Upper lobe of left lung (tissue), 6 donors: ENCODE measurements at regions not wholly inside any gene's neighbourhood (a gene's known extent, or its start where the extent isn't known, plus 50 kb on each side); places are given as distances from the start of the nearest gene placed in this dataset.

Source experiments
- ATAC-seq, 2 donors: fragments of 200-7000 bp; cut with Tn5 transposase; one replicate each; pipeline ENCODE4 v1.9.1; 2022; ENCODE audit warnings: mild to moderate bottlenecking in 2 of 2, moderate library complexity in 2 of 2; ENCODE audit not compliant: low FRiP score in 2 of 2
- DNase-seq, 2 donors: peaks; one replicate each; pipeline ENCODE4 v3.0.0-alpha.2; 2019 to 2020
- H3K27ac ChIP-seq, 4 donors: fragments of 200-600 bp; sonication (generic); one replicate each; pipeline ENCODE4 v1.5.1; 2016 to 2019
- H3K27me3 ChIP-seq, 4 donors: fragments of 200-600 bp; sonication (generic); one replicate each; pipeline ENCODE4 v1.5.1; 2017 to 2019
- H3K36me3 ChIP-seq, 4 donors: fragments of 200-600 bp; sonication (generic); one replicate each; pipeline ENCODE4 v1.5.1; 2016 to 2019
- H3K4me1 ChIP-seq, 4 donors: fragments of 200-600 bp; sonication (generic); one replicate each; pipeline ENCODE4 v1.5.1; 2018 to 2019
- H3K4me3 ChIP-seq, 4 donors: fragments of 200-600 bp; sonication (generic); one replicate each; pipeline ENCODE4 v1.5.1; 2017 to 2019; ENCODE audit warnings: mild to moderate bottlenecking in 2 of 4, moderate library complexity in 1 of 4
- H3K9me3 ChIP-seq, 4 donors: fragments of 200-600 bp; sonication (generic); one replicate each; pipeline ENCODE4 v1.5.1; 2018 to 2019
- EP300 ChIP-seq, 4 donors: sonication (generic); formaldehyde crosslinking; IDR thresholded peaks; one replicate each; pipeline ENCODE4 v1.5.1; 2017; ENCODE audit warnings: antibody characterized with exemption in 4 of 4, control low read depth in 2 of 4
- POLR2A ChIP-seq, 4 donors: fragments of 450-650 bp; IDR thresholded peaks; one replicate each; pipeline ENCODE4 v1.5.1; 2016 to 2017; ENCODE audit warnings: antibody characterized with exemption in 4 of 4, mild to moderate bottlenecking in 2 of 4
- POLR2AphosphoS5 ChIP-seq, 2 donors: sonication (generic); formaldehyde crosslinking; IDR thresholded peaks; one replicate each; pipeline ENCODE4 v1.5.1; 2017; ENCODE audit warnings: antibody characterized with exemption in 2 of 2
- WGBS, 2 donors: methylation state at CpG; one replicate each; pipeline ENCODE4 v1.1.5; 2017 to 2018; 5-methylcytosine and 5-hydroxymethylcytosine counted together
- TF ChIP-seq, protein P1 (sequence below), 6 experiments: fragments of 450-650 bp in 4 of 6; fragments of 200-600 bp in 2 of 6; sonication (generic) in 2 of 6; IDR thresholded peaks; one replicate each; pipeline ENCODE4 v1.5.1; 2016 to 2019; ENCODE audit warnings: antibody characterized with exemption in 6 of 6
- donor health status: DM: no; HTN: no; CAD: no; lungs with moderate emphysema.
- donor health status: DM: no; HTN: yes; CAD: no; lungs with severe emphysema.

DNA sequence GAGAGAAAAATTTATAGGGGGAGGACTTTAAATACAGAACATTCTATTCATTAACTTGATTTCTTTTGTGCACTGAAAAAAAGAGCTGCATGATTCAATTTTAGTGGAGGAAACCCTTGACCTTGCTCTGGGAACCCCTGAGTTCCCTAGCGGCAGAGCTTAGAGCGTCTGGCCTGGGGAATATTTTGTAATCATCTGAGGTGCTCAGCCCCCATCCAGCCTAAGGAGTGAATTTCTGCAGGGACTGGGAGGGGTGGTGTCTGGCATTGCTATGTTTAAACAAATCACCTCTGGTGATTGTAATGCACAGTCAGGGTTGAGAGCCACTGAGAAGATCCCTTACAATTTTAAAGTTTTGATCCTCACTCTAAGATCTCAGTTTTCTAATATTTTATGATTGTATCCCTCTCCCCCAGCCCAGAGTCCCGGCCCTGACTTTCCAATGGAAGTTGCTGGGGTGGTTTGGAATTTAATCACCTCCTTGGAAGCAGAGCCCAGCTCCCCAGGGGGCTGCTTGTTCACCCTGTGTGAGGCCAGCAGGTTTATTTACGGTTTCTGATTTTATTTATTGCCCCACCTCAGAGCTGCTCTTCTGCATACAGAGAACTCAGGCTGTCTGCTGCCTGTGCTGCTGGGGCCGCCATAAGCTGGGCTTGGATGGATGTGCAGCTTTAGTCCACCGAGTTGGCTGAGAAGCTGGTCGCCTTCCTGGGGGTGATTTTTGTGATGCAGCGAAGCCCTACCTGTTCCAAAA lies 263.1 kb downstream of the LRFN2 start:
- Histone ChIP-seq H3K27ac (no peak overlapping the region), H3K4me1 (no peaks in the 10 kb centered on the region), H3K9me3 (no peaks in the 10 kb centered on the region), H3K27me3 (no peaks in the 10 kb centered on the region), H3K4me3 (no peak overlapping the region), H3K36me3 (no peaks in the 10 kb centered on the region)
- no peak for ATAC-seq
- no peak for DNase-seq
- TF ChIP-seq EP300 (IDR thresholded peaks at IDR 0.05) (no peak), POLR2AphosphoS5 (IDR thresholded peaks at IDR 0.05) (no peak), POLR2A (IDR thresholded peaks at IDR 0.05) (no peak)
- TF ChIP-seq, protein P1, sequence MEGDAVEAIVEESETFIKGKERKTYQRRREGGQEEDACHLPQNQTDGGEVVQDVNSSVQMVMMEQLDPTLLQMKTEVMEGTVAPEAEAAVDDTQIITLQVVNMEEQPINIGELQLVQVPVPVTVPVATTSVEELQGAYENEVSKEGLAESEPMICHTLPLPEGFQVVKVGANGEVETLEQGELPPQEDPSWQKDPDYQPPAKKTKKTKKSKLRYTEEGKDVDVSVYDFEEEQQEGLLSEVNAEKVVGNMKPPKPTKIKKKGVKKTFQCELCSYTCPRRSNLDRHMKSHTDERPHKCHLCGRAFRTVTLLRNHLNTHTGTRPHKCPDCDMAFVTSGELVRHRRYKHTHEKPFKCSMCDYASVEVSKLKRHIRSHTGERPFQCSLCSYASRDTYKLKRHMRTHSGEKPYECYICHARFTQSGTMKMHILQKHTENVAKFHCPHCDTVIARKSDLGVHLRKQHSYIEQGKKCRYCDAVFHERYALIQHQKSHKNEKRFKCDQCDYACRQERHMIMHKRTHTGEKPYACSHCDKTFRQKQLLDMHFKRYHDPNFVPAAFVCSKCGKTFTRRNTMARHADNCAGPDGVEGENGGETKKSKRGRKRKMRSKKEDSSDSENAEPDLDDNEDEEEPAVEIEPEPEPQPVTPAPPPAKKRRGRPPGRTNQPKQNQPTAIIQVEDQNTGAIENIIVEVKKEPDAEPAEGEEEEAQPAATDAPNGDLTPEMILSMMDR (IDR thresholded peaks at IDR 0.05): no peak
- 61 to 66% methylated on average over 5 to 8 of the region's 8 CpGs for WGBS, 2 donors

DNA sequence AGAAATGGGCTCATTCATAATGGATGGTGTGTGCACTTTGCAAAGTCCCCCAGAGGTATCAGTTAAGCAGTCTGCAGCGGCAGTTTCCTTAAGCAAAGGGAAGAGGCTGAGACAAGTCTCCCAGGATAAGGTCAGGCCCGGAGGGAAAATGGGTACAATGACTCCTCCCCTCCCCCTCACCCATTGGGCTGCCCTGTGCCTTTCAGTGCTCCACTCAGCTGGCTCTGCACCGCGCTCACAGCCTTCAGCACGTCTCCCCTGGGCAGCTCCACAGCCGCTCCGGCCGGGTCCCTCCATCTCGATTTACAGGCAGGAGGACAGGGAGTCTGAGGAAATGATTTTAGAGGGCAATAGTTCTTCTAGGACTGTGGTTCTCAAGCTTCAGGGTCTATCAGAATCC lies 264.8 kb downstream of the LRFN2 start:
- no peak for TF ChIP-seq POLR2AphosphoS5 (IDR thresholded peaks at IDR 0.05)
- TF ChIP-seq EP300 (IDR thresholded peaks at IDR 0.05): no peak
- TF ChIP-seq, protein P1 (IDR thresholded peaks at IDR 0.05): no peak
- TF ChIP-seq POLR2A (IDR thresholded peaks at IDR 0.05): no peak
- no peak overlapping the region for H3K27ac ChIP-seq
- no peaks in the 10 kb centered on the region for H3K9me3 ChIP-seq
- WGBS, 2 donors: 73 to 76% methylated on average over 9 of the region's 9 CpGs
- H3K4me1 ChIP-seq: no peaks in the 10 kb centered on the region
- H3K36me3 ChIP-seq: no peaks in the 10 kb centered on the region
- DNase-seq (peak in 1 of 2 donors; percentile 47), ATAC-seq (no peak)
- no peak overlapping the region for H3K4me3 ChIP-seq
- no peaks in the 10 kb centered on the region for H3K27me3 ChIP-seq

DNA sequence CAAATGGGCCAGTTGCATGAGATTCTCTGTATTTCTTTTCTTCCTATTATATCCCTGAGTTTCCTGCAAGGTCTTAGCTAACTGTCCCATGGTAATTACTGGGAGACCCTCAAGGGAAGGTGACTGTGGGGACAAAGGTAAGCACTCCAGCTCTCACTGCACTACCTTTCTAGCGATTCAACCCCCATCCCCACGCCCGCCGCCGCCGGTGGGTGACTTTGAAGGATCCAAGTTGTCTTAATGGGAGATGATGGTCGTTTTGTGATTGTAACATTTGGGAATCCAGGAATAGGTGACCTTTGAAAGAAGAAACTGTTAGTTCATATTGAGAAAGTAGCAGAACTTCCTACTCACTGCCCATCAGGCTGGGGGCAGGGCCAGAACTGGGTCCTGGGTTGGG lies 265.5 kb downstream of the LRFN2 start:
- Histone ChIP-seq H3K27ac (no peak overlapping the region), H3K4me1 (no peaks in the 10 kb centered on the region), H3K36me3 (no peaks in the 10 kb centered on the region), H3K4me3 (no peak overlapping the region), H3K27me3 (no peaks in the 10 kb centered on the region), H3K9me3 (no peaks in the 10 kb centered on the region)
- DNase-seq: peak in 1 of 2 donors; percentile 73
- WGBS, 2 donors: 88 to 89% methylated on average over 7 of the region's 7 CpGs
- TF ChIP-seq POLR2AphosphoS5 (IDR thresholded peaks at IDR 0.05): no peak
- TF ChIP-seq POLR2A (IDR thresholded peaks at IDR 0.05): no peak
- TF ChIP-seq, protein P1 (IDR thresholded peaks at IDR 0.05): no peak
- TF ChIP-seq EP300 (IDR thresholded peaks at IDR 0.05): no peak
- no peak for ATAC-seq

DNA sequence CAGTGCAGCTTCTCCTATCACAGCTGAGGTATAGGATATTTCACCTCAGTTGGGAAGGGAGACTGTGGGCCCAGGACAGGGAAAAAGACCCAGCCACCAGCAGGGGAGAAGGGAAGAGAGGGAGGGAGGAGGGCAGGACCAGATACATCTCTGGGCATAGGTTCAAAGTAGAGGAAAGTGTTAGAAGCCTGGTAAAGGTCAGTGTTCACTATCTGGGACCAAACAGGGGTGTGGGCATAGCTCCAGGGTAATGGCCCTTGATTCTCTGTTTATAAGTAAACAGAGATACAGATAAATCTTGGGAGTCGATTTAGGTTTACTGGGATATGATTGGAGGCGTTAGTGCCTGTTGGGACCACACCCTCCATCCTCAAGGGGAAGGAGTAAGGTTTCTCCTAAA lies 266.2 kb downstream of the LRFN2 start:
- Histone ChIP-seq H3K9me3 (no peaks in the 10 kb centered on the region), H3K4me1 (no peaks in the 10 kb centered on the region), H3K27me3 (no peaks in the 10 kb centered on the region), H3K36me3 (no peaks in the 10 kb centered on the region), H3K4me3 (no peak overlapping the region), H3K27ac (no peak overlapping the region)
- WGBS, 2 donors: 67 to 85% methylated on average over 2 of the region's 2 CpGs
- ATAC-seq (no peak), DNase-seq (no peak)
- TF ChIP-seq POLR2AphosphoS5 (IDR thresholded peaks at IDR 0.05): no peak
- TF ChIP-seq, protein P1 (IDR thresholded peaks at IDR 0.05): no peak
- no peak for TF ChIP-seq EP300 (IDR thresholded peaks at IDR 0.05)
- no peak for TF ChIP-seq POLR2A (IDR thresholded peaks at IDR 0.05)

DNA sequence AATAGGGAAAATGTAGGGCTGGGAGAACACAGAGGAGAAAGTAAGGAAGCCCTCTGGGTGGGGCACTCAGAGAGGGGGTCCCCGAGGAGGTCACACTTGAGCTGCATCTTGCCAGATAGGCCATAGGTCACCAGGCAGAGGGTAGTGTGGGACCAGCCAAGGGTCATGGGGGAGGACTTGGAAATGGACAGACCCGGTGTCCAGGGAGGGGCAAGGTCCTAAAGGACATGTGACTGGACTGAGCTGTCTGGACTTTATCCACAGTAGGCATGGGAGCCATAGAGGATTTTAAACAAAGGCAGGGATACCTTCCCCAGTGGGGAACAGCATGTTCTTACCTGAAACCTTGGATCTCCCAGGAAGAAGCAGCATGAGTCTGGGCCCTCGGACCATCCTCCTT lies 266.7 kb downstream of the LRFN2 start:
- WGBS, 2 donors: 81 to 84% methylated on average over 3 of the region's 3 CpGs
- TF ChIP-seq, protein P1 (IDR thresholded peaks at IDR 0.05): no peak
- TF ChIP-seq POLR2AphosphoS5 (IDR thresholded peaks at IDR 0.05): no peak
- no peak for TF ChIP-seq EP300 (IDR thresholded peaks at IDR 0.05)
- TF ChIP-seq POLR2A (IDR thresholded peaks at IDR 0.05): no peak
- DNase-seq: no peak
- Histone ChIP-seq H3K36me3 (no peaks in the 10 kb centered on the region), H3K27me3 (no peaks in the 10 kb centered on the region), H3K27ac (no peak overlapping the region), H3K4me1 (no peaks in the 10 kb centered on the region), H3K9me3 (no peaks in the 10 kb centered on the region), H3K4me3 (no peak overlapping the region)
- no peak for ATAC-seq
